ENCODE measurements at regions not wholly inside any gene's neighbourhood (a gene's known extent, or its start where the extent isn't known, plus 50 kb on each side); places are given as distances from the start of the nearest gene placed in this dataset.
A peak's percentile ranks its signal among the peaks of the same experiment; 100 is the strongest.
"Not testable (repeated sequence)": the region's sequence is repeated elsewhere in the genome, so short reads cannot be mapped to it uniquely, and the experiment has no call there.

DNA sequence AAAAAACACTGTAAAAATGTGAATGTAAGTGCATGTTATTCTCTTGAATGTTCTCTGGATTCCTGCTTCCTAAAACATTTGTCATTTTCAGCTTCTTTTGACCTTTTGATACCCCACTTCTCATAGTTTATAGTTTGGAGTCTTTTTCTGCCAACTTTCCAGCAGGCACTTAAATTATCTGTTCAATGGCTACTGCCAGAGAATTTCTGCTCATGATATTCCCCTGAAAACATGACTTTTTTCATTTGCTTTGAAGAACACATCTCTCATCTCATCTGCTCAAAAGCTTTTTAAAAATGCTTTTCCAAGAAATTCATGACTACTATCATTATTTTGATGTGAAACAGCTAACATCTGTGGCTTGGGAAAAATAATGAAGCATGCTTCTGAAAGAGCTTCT is 269.7 kb upstream of the PCDH7 start:
- DNase-seq = peak; percentile 20 to 27

DNA sequence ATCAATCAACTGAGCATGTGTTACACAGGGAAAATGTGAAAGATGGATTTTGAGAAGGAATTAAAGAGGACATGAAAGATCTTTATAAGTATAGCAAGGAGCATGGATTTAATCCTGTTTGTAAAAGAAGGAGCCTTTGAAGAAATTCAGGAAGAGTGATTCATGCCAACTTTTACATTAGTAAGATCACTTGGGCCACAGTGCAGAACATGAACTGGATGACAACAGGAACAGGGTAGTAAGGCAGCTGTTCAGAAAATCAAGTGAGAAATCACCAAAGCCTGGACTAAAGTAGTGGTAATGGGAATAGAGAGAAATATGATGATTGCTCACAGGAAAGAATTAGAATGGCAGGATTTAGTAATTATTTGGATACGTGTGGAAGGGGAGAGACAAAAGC is 265.7 kb upstream of the PCDH7 start:
- DNase-seq = no peak

DNA sequence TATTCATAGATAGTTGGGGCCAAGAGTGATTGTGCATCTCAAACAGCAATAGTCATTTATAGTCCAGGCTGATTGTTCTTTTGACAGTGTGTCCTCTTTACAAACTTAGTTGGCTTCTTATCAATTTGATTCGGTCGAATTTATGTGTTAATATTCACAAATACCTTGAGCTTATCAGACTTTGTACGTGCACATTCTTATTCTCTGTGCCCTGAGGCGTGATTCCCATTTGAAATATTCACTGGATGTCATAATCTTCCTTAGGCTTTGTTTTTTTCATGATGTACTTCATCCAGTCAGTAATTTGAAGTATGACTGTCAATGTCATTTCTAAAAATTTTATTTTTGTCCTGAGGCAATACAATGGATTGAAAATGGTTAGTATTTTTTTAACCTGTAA is 263.5 kb upstream of the PCDH7 start:
- no peak for DNase-seq

DNA sequence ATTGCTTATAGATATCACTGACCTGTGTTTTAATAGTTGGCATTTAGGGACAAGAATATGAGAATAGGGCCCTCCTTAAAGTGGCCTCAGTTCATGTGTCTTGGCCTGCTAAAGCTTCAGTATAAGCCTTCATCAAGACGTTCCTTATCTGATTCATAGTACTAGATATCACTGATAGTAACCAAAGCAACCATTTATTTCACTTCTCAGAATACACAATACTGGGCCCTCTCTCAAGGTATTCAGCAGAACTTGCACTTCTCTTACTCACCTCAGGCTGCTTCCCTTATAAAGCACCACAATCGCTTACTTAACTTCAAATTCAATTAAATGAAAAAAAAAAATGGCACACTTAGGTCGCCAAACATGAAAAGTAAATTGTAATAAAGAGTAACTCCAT is 259.4 kb upstream of the PCDH7 start:
- DNase-seq = no peak

DNA sequence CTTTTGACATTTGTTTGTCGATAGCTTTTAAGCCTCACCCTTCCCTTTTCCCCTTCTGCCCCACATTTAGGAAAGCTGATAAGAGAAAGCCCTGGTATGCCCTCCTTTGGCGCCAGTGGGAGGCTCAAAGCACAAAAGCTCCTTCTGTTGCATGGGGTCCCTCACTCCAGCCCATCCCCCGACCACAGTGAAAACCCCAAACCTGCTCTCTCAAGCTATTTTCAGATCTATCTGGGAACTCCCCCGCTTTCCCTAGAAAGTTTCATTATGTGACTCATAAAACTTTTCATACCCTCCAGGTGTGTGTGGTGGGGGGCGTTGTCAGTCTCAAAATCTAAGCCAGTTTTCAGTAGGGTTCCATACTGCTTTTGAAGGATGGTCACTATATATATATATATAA is 259.0 kb upstream of the PCDH7 start:
- DNase-seq = no peak

DNA sequence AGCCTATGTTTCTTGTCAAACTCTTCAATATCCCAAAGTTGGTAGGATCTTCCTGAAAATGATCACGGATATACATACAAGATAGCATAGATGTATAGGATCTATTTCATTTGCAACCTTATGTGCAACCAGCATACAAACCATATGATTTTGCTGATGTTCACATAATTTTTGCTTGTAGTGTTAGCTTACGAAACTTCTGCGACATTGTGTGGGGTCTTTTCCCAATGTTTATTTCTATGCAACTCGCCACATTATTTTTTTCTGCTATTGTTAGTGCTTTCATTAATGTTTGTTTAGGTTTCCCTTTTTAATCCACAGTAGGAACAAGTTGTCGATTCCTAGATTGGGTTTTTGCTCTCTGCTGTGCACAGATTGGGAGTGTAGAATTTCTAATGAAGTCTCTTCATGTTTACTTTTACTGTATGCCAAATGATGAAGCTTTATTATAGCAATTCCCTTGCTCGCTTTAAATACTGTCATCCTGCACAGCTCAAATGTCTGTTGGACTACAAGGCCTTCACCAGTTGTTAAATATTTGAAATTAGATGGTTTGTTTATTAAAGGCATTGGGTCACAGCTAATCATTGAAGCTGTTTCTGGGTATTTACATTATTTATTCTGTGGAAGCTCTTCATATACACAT is 257.6 kb upstream of the PCDH7 start:
- DNase-seq = peak; percentile 37 to 43

DNA sequence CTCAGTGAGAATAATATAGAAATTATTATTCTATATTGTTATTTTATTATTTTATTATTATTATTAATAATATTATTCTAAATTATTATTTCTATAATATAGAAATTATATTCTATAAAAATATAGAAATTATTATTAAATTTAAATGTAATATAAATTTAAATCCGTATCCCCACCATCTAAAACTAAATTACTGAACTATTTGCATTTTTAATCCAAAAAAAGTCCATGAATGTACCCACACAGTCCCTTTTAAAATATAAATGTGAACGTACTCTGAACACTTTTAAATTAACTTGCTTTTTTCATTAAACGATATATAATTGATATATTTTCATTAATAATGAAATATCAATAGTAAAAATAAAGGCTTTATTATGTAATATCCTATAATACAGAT is 248.3 kb upstream of the PCDH7 start:
- no peak for DNase-seq

DNA sequence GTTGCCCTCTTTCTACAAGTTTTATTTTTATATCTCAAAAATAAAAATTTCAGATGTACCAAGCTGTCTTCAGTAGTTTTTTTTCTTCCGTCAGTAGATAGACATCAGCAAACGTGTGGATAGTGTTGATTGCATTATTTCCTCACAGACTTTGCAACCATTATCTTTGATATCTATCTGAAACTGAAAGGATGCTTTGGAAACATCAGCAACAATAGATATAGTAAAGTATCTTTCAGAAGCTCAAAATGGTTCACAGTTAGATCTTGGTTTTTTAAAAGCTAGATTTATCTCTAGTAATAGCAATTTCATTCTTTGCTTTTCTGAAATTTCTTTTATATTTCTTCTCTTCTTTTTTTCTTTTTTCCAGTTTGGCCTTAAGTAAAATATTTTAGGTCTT is 246.9 kb upstream of the PCDH7 start:
- DNase-seq = no peak

DNA sequence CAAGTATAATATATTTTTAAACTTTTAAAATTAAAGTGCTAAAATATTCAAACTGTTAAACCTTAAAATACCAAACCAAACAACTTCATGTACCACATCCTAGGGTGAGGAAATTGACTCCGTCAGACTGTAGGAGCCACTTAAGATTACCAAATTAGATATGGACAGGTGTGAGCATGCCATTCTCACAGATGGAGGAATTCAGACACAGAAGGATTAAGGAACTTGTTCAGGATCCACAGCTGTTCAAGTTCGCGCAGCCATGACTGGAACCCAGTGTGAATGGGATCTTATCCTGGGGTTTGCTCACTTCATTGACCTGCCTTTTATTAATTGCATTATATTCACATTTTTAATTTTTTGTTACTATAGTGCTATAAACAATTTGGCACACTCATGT is 224.9 kb upstream of the PCDH7 start:
- DNase-seq = no peak

DNA sequence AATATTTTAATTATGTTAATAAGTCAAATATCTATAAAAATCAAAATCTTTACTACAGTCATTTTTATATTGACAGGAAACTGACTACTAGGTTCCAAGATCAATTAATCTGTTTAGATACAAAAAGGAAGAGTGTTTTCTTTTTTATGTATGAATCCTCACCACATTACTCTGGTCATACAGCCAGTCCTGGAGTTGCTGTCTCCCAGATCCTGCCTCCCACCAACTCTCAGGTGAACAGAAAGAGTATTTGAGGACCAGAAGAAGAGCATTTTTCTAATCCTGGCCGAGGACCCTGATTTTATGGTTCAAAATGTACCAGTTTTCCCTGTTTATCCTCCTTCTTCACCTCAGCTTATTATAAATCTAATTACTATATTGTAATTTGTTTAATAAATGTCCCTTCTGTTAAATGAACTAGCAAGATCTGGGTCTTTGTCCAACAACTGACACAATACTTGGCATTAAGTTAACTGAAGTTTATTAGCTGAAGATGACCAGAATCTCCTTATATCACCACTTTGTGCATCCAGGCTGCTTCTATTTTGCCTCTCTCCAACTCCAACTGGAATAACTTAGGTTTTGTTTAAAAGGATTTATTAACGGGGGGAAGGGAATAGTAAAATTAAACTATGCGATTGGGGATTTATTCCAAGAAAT is 224.4 kb upstream of the PCDH7 start:
- peak in 1 of 2 donors; percentile 2 for DNase-seq

DNA sequence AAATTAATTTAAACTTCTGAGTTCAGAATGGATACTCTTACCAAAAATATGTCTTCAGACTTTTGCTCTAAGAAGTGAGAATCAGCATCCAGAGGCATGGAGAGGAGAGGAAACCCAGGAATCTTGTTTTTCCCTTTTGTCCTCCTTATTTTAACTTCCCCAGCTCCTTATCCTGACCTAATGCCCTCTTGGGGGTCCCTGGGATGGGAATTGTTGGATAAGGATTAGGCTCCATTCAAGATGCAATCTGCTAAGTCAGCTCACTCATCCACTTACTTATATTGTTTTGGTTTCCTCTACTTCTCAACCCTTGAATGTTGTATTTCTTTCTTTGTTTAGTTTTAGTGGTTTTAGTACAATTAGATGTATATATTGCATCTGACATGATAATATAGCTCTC is 208.4 kb upstream of the PCDH7 start:
- DNase-seq = no peak

DNA sequence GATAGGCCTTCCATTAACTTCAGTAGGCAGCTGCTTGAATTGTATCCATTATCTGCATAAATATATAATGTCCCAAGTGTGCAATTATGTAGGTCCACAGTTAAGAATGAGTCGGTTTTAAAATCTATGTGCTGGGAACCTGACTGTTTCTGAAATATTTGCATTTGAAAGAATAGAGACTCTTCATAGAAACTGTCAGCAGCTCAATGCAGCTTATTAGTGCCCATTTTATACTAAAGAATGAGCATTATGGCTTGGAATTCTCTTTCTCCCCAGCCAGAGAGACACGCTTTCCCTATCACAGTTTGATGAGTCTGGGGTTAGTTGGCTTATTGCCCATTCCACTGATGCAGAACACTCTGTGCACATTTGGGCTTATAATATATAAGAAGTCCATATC is 202.0 kb upstream of the PCDH7 start:
- no peak for DNase-seq

DNA sequence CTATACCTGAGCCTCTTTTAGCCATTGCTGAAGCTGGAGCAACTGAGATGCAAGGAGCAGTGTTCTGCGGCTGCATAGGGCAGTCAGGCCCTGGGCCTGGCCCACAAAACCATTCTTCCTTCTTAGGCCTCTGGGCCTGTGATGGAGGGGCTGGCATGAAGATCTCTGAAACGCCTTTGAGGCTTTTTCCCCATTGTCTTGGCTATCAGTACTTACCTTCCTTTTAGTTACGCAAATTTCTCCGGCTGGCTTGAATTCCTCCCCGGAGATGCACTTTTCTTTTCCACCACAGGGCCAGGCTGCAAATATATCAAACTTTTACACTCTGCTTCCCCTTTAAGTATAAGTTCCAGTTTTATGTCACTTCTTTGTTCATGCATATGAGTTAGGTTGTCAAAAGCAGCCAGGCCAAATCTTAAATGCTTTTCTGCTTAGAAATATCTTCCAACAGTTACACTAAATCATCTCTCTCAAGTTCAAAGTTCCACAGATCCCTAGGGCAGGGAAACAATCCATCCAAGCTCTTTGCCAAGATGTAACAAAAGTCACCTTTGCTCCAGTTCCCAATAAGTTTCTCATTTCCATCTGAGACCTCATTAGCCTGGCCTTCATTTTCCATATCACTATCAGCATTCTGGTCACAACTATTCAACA is 194.4 kb upstream of the PCDH7 start:
- DNase-seq = no peak

DNA sequence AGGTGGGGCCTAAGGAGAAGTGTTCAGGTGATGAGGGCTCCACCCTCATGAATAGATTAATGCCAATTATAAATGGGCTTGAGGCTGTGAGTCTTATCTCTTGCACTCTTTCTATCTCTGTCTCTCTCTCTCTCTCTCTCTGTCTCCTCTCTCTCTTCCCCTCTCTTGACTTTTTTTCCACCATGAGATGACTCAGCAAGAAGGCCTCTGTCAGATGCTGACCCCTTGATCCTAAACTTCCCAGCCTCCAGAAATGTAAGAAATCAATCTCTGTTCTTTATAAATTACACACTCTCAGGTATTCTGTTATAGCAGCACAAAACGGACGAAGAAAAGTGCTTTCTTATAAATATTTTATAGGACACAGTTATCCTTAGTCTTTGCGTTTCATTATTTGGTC is 184.9 kb upstream of the PCDH7 start:
- no peak for DNase-seq

DNA sequence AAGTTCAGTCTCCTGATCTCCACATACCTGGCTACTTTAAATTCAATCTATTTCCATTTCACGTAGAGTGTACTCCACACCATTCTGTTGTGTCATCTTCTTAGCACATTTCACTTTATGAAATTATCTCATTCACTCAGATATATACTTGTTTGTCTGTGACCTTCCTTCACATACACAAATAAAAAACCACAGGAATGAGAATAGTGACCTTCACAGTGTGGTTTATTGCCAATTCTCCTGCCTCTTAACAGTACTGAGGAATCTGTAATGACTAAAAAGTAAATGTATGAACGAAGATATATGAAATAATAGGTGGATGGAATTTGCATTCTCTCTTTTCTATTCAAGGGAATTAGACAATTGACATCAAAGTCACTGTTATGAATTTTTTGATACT is 183.9 kb upstream of the PCDH7 start:
- DNase-seq = no peak

DNA sequence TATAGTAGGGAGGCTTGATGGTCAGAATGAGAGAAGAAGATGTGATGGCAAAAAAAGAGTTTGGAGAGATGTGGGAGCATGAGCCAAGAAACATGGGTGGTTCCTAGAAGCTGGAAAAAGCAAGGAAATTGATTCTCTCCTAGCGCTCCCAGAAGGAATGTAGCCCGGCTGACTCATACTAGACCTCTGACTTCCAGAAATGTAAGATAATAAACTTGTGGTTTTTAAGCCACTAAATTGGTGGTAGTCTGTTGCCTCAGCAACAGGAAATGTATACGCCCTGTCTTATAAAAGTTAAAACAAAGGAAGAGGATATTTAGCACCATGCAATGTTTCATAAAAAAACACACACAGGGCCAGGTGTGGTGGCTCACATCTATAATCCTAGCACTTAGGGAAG is 182.7 kb upstream of the PCDH7 start:
- DNase-seq = no peak

DNA sequence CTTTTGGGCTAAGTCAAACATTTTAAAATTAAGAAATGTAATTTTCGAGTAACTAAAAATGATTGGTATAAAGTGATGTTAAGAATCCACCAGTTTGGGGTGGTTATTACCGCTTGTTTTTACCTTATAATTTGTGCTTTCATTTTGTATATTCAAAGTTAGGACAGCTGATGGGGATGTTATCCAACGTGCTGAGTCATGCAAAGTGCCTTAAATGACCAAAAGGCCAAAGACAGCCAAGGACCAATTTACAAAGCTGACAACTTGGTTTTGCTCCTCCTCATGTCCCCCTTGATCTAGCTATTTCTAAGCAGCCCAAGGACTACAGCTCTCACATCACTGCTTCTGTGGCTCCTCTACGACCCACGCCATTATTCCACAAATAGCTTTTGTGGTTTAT is 181.4 kb upstream of the PCDH7 start:
- no peak for DNase-seq

DNA sequence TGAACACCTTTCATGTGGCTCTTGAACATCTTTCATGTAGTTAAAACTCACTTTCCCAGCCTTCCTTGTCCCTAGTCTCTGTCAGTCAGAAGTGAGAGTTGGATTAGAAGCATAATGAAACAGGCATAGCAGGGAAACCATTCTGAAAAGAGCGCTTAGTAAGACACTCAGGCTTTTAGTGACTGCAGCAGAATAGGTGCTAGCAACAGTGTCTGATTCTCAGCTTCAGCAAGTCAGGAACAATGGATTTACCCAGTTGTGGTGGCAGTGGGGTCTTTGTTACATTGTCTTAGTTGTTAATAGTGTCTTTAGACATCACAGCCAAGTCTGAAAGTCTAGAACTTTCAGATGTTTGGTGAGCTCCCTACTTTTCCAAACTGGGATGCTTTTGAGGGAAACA is 177.1 kb upstream of the PCDH7 start:
- DNase-seq = no peak

DNA sequence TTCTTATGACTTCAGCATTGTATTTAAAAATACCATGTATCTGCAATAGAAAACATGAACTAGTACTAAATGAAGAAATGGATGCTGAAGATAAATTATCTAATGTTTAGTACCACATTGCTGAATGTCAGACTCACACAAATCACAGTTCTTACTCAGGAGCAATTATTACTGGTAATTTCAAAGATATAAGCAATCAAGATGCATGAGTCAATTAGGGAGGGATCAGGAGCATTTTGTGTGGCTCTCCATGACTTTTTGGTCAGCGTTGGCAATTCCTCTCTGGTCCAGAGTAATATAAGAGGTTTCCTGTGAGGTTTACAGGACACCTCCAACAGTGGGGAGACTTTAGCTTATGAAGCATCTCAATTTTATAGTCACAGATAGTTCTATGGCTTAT is 167.0 kb upstream of the PCDH7 start:
- DNase-seq = no peak

DNA sequence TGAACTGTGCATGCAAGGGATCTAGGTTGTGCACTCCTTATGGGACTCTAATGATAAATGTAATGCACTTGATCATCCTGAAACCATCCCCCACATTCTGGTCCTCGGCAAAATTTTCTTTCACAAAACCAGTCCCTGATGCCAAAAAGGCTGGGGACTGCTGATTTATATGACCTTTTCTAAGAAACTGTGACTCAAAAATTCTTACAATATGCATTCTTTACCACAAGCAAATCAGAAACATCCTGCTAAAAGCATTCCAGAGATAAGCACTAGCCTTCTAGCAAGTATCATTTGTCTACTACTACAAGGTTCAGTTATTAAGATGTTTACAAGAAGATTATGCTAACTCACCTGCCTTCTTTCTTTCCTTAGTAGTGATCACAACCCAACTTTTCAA is 166.5 kb upstream of the PCDH7 start:
- DNase-seq = no peak

DNA sequence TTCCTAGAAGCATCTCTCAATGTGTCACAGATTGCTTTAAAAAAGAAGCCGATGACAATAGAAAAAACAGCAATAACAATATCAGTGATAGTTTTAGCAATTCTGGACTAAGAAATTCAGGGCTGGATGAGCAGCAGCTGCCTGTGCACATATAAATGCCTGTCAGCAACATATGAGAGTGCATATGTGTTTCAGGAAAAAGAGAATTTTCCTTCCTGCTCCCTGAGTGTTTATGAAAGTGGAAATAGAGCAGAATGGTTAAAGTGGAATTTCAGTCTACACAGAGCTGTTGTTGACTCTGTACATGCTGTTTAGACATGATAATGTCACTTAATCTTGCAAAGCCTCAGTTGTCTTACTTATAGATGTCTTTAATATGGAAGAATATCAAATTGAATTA is 164.4 kb upstream of the PCDH7 start:
- DNase-seq = no peak

DNA sequence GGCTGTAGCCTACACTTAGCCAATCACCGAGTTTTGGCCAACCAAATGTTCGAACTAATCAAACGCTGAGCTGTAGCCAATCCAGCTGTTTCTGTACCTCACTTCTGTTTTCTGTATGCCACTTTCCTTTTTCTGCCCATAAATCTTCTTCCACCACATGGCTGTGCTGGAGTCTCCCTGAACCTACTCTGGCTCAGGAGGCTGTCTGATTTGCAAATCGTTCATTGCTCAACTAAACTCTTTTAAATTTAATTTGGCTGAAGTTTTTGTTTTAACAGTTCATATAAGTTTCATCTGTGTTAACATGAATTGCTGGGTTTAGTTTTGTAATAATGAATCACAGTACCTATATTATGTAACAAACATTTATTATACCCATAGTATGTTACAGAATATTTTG is 160.7 kb upstream of the PCDH7 start:
- peak; percentile 48 to 64 for DNase-seq

DNA sequence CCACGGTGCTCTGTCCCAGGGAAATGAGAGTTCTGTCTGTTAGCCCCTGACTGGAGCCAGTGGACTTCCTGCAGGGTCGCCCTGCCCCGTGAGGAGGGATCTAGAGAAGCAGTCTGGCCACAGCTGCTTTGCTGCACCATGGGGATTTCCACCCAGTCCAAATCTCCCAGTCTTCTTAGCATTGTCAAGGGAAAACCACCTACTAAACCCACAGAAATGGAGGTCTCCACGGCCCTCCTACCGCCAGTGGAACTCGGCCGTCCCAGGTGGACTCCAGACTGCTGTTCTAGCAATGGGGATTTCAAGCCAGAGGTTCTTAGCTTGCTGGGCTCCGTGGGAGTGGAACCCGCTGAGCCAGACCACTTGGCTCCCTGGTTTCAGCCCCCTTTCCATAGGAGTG is 133.3 kb upstream of the PCDH7 start:
- no peak for DNase-seq

DNA sequence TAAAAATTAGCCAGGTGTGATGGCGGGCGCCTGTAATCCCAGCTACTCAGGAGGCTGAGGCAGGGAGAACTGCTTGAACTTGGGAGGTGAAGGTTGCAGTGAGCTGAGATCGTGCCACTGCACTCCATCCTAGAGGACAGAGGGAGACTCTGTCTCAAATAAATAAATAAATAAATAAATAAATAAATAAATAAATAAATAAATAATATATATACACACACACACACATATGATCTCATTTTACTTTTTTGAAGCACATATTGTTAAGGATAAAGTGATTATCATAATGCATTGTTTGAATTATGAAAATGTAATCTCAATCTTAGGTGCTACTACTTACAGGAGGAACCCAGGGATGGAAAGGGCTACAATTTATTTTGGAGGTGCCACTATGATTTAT is 130.5 kb upstream of the PCDH7 start:
- DNase-seq = not testable (repeated sequence)

Measured in right lung (tissue), 2 donors.